Nephron progenitor cell (in vitro differentiated cells): ENCODE measurements at regions not wholly inside any gene's neighbourhood (a gene's known extent, or its start where the extent isn't known, plus 50 kb on each side); places are given as distances from the start of the nearest gene placed in this dataset.

Source experiments
- DNase-seq: peaks from one replicate; pipeline ENCODE4 v3.0.0; 2021
- H3K27ac Mint-ChIP-seq: 2 replicates; pipeline ENCODE4 v1.8.0; 2021; ENCODE audit warnings: mild to moderate bottlenecking, moderate library complexity, mixed read lengths
- H3K27me3 Mint-ChIP-seq: 2 replicates; pipeline ENCODE4 v1.8.0; 2021; ENCODE audit warnings: mild to moderate bottlenecking, low read depth, mixed read lengths; ENCODE audit not compliant: poor library complexity
- H3K36me3 Mint-ChIP-seq: 2 replicates; pipeline ENCODE4 v1.8.0; 2021; ENCODE audit warnings: low read depth, mixed read lengths
- H3K4me1 Mint-ChIP-seq: 2 replicates; pipeline ENCODE4 v1.8.0; 2021; ENCODE audit warnings: mixed read lengths
- H3K4me3 Mint-ChIP-seq: 2 replicates; pipeline ENCODE4 v1.8.0; 2021; ENCODE audit warnings: mild to moderate bottlenecking, moderate library complexity, mixed read lengths
- H3K9me3 Mint-ChIP-seq: 2 replicates; pipeline ENCODE4 v1.8.0; 2021; ENCODE audit warnings: mild to moderate bottlenecking, moderate library complexity, mixed read lengths
- CTCF ChIP-seq: fragments of 200-600 bp; sonication (generic); IDR thresholded peaks from 2 replicates; pipeline ENCODE4 v1.5.0; 2021; ENCODE audit warnings: antibody characterized with exemption

- H3K4me3 Mint-ChIP-seq, result no peak overlapping the region
- no peak for DNase-seq
- H3K4me1 Mint-ChIP-seq, result no peaks in the 10 kb centered on the region
- no peak overlapping the region for H3K27ac Mint-ChIP-seq
- no peaks in the 10 kb centered on the region for H3K36me3 Mint-ChIP-seq
- H3K9me3 Mint-ChIP-seq, result no peaks in the 10 kb centered on the region
- no peaks in the 10 kb centered on the region for H3K27me3 Mint-ChIP-seq
- TF ChIP-seq CTCF, result no peak
These were observed 830.2 kb upstream of the KLHL1 start for GRCh38 chr13:70938462-70938861.

- H3K9me3 Mint-ChIP-seq, result no peaks in the 10 kb centered on the region
- DNase-seq, result no peak
- TF ChIP-seq CTCF, result no peak
- no peak overlapping the region for H3K27ac Mint-ChIP-seq
- H3K27me3 Mint-ChIP-seq, result no peaks in the 10 kb centered on the region
- no peaks in the 10 kb centered on the region for H3K36me3 Mint-ChIP-seq
- H3K4me1 Mint-ChIP-seq, result no peaks in the 10 kb centered on the region
- H3K4me3 Mint-ChIP-seq, result no peak overlapping the region
These were observed 824.3 kb upstream of the KLHL1 start for GRCh38 chr13:70932511-70932910.

- no peaks in the 10 kb centered on the region for H3K9me3 Mint-ChIP-seq
- no peaks in the 10 kb centered on the region for H3K4me1 Mint-ChIP-seq
- H3K27me3 Mint-ChIP-seq, result no peaks in the 10 kb centered on the region
- no peaks in the 10 kb centered on the region for H3K36me3 Mint-ChIP-seq
- no peak for DNase-seq
- no peak for TF ChIP-seq CTCF
- H3K27ac Mint-ChIP-seq, result no peak overlapping the region
- no peak overlapping the region for H3K4me3 Mint-ChIP-seq
These were observed 815.9 kb upstream of the KLHL1 start for GRCh38 chr13:70923863-70924752.

- no peak for TF ChIP-seq CTCF
These were observed 803.0 kb upstream of the KLHL1 start for GRCh38 chr13:70911286-70911685.

GRCh38 chr13:70908795-70909194, 800.5 kb upstream of the KLHL1 start:
- no peaks in the 10 kb centered on the region for H3K9me3 Mint-ChIP-seq
- H3K27ac Mint-ChIP-seq, result no peak overlapping the region
- DNase-seq, result no peak
- no peak for TF ChIP-seq CTCF
- H3K4me3 Mint-ChIP-seq, result no peak overlapping the region
- H3K4me1 Mint-ChIP-seq, result no peaks in the 10 kb centered on the region
- no peaks in the 10 kb centered on the region for H3K36me3 Mint-ChIP-seq
- no peaks in the 10 kb centered on the region for H3K27me3 Mint-ChIP-seq

More at GRCh38 chr13:70911286-70911685, 803.0 kb upstream of the KLHL1 start:
- H3K4me3 Mint-ChIP-seq, result no peak overlapping the region
- H3K27ac Mint-ChIP-seq, result no peak overlapping the region
- DNase-seq, result no peak
- H3K27me3 Mint-ChIP-seq, result no peaks in the 10 kb centered on the region
- H3K36me3 Mint-ChIP-seq, result no peaks in the 10 kb centered on the region
- no peaks in the 10 kb centered on the region for H3K9me3 Mint-ChIP-seq
- no peaks in the 10 kb centered on the region for H3K4me1 Mint-ChIP-seq

- Mint-ChIP-seq H3K36me3 (no peaks in the 10 kb centered on the region), H3K4me3 (no peak overlapping the region), H3K27me3 (peaks cover 2% of the 10 kb centered on the region), H3K27ac (peak overlapping the region; percentile 26), H3K9me3 (no peaks in the 10 kb centered on the region), H3K4me1 (no peaks in the 10 kb centered on the region)
- DNase-seq, result no peak
- TF ChIP-seq CTCF, result no peak
These were observed 796.8 kb upstream of the KLHL1 start for GRCh38 chr13:70905035-70905434.
